ENCODE measurements at regions not wholly inside any gene's neighbourhood (a gene's known extent, or its start where the extent isn't known, plus 50 kb on each side); places are given as distances from the start of the nearest gene placed in this dataset.

DNA sequence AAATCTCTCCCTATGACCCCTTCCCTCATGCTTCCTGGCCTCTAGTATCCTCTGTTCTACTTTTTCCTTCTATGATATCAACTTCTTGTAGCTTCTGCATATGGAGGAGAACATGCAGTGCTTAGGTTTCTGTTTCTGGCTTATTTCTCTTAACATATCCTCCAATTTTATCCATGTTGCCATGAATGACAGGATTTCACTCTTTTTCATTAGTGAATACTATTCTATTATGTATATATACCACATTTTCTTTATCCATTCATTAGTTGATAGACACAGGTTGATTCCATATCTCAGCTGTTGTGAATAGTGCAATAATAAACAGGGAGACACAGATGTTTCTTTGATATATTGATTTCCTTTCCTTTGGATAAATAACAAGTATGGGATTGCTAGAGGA lies 123.3 kb upstream of the SESN3 start:
- Mint-ChIP-seq H3K9me3 (peaks cover 2% of the 10 kb centered on the region), H3K4me3 (no peak overlapping the region), H3K27ac (no peak overlapping the region), H3K36me3 (peaks cover 3% of the 10 kb centered on the region), H3K4me1 (ENCODE audit: low read depth in 2 of 2) (no peaks in the 10 kb centered on the region), H3K27me3 (peaks cover 9 to 21% of the 10 kb centered on the region in 2 donors)
- no peak for ATAC-seq
- no peak for DNase-seq (ENCODE audit: low spot score)

DNA sequence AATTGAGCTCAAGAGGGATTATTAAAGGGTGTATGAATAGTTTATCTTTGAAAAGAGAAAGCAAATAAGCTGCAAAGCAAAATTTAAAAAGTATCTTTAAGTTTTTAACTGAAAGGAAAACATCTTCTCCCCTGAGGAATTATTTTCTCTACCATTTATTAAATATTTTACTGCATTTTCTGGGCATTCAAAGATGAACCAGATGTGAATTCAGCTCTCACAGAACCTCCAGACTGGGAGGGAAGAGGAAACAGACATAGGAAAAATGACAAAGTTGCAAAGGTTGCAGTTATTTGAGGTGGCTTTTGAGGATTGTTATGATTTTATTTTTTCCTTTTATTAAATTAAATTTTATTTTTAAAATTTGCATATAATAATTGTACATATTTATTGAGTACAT lies 122.7 kb upstream of the SESN3 start:
- H3K36me3 Mint-ChIP-seq = peaks cover 9% of the 10 kb centered on the region
- no peak for ATAC-seq

DNA sequence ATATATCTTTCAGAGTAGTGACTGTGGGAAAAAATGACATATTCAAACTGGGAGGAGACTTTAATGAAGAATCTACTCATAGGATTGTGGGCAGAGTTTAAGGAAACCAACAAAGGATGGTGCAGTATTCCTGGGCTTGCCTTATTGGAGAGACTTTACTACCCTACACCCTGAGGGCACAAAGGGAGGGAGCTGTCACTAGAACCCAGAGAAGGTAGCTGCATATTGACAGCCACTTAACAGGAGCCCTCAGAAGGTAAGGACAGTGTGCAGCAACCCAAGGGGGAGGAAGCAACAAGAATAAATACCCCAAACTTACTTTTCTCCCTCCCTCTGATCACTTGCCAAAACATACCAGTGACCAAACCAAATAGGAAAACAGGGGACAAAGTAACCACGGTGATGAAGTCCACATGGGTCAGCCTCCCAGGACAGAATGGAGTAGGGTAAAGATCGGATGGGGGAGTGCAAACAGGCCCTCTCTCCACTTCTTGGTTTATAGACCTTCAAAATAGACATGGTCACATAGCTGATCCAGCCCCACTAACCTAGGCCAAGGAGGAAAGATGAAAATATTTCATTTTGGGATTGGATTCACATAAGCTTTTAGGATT lies 121.8 kb upstream of the SESN3 start:
- Mint-ChIP-seq H3K4me3 (no peak overlapping the region), H3K27me3 (peaks cover 15 to 26% of the 10 kb centered on the region in 2 donors), H3K27ac (no peak overlapping the region), H3K4me1 (ENCODE audit: low read depth in 2 of 2) (no peaks in the 10 kb centered on the region), H3K9me3 (peaks cover 7% of the 10 kb centered on the region), H3K36me3 (peaks cover 13% of the 10 kb centered on the region)
- no peak for ATAC-seq
- no peak for DNase-seq (ENCODE audit: low spot score)

More for the DNA sequence above, 122.7 kb upstream of the SESN3 start:
- no peak for DNase-seq (ENCODE audit: low spot score)
- Mint-ChIP-seq H3K4me1 (ENCODE audit: low read depth in 2 of 2) (no peaks in the 10 kb centered on the region), H3K27ac (no peak overlapping the region), H3K27me3 (peaks cover 12 to 27% of the 10 kb centered on the region in 2 donors), H3K9me3 (peaks cover 7% of the 10 kb centered on the region), H3K4me3 (no peak overlapping the region)

DNA sequence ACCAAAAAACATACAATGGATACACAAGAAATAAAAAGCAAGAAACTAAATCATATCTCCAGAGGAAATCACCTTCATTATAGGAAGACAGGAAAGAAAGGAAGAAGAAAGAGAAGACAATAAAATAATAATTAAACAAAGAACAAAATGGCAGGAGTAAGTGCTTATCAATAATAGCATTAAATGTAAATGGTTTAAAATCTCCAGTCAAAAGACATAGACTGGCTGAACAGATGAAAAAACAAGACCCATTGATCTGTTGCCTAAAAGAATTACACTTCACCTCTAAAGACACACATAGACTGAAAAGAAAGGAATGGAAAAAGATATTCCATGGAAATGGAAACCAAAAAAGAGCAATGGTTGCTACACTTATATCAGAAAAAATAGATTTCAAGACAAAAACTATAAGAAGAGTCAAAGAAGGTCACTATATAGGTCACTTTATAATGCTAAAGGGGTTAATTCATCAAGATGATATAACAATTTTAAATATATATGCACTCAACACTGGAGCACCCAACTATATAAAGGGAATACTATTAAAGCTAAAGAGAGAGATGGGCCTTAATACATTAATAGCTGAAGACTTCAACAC lies 118.4 kb upstream of the SESN3 start:
- Mint-ChIP-seq H3K27ac (no peak overlapping the region), H3K4me1 (ENCODE audit: low read depth in 2 of 2) (peaks cover 5% of the 10 kb centered on the region in 2 donors), H3K4me3 (no peak overlapping the region), H3K9me3 (peaks cover 7% of the 10 kb centered on the region), H3K27me3 (peaks cover 12 to 15% of the 10 kb centered on the region in 2 donors), H3K36me3 (peaks cover 13% of the 10 kb centered on the region)
- ATAC-seq (no peak), DNase-seq (ENCODE audit: low spot score) (no peak)

DNA sequence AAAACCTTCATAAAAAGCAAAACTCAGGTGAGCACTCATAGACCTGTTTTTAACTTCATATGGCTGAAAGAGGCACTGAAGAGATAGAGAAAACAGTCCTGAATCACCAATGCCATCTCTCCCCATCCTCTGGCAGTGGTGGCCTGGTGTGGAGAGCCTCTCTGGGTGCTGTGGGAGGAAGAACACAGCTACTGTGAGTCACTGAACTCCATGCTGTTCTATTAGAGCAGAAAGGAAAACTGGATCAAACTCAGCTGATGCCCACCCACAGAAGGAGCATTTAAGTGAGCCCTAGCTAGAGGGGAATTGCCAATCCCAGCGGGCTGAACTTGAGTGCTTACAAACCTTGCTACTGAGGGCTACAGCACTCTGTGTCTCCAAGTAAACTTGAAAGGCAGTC lies 115.3 kb upstream of the SESN3 start:
- H3K27ac Mint-ChIP-seq = no peak overlapping the region
- ATAC-seq = no peak
- DNase-seq (ENCODE audit: low spot score) = no peak
- no peak overlapping the region for H3K4me3 Mint-ChIP-seq
- peaks cover 7% of the 10 kb centered on the region for H3K9me3 Mint-ChIP-seq
- H3K4me1 Mint-ChIP-seq (ENCODE audit: low read depth in 2 of 2) = peaks cover 5% of the 10 kb centered on the region in 2 donors
- peaks cover 14 to 23% of the 10 kb centered on the region in 2 donors for H3K27me3 Mint-ChIP-seq
- H3K36me3 Mint-ChIP-seq = peaks cover 13% of the 10 kb centered on the region

DNA sequence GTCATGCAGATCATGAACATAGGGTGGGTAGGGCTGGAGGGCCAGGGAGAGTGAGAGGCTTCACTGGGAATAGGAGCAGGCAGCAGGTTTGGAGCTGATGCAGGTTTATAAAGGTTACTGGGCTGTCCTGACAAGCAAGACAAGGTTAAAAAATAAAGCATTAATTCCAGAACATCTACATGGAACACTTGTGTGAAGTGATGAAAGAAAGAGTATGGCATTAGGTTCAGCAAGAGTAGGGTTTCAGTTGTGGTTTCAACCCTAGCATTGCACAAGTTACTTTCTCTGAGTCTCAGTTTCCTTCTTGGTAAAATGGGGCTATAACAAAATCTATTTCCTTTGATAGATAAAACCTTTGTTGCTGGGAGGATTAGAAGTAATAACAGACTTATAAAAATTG lies 114.6 kb upstream of the SESN3 start:
- peaks cover 5% of the 10 kb centered on the region in 2 donors for H3K4me1 Mint-ChIP-seq (ENCODE audit: low read depth in 2 of 2)
- ATAC-seq (peak; percentile 24 to 67), DNase-seq (ENCODE audit: low spot score) (no peak)
- H3K27ac Mint-ChIP-seq = no peak overlapping the region
- peaks cover 7% of the 10 kb centered on the region for H3K9me3 Mint-ChIP-seq
- peaks cover 14 to 23% of the 10 kb centered on the region in 2 donors for H3K27me3 Mint-ChIP-seq
- H3K4me3 Mint-ChIP-seq = no peak overlapping the region
- H3K36me3 Mint-ChIP-seq = peaks cover 13% of the 10 kb centered on the region

DNA sequence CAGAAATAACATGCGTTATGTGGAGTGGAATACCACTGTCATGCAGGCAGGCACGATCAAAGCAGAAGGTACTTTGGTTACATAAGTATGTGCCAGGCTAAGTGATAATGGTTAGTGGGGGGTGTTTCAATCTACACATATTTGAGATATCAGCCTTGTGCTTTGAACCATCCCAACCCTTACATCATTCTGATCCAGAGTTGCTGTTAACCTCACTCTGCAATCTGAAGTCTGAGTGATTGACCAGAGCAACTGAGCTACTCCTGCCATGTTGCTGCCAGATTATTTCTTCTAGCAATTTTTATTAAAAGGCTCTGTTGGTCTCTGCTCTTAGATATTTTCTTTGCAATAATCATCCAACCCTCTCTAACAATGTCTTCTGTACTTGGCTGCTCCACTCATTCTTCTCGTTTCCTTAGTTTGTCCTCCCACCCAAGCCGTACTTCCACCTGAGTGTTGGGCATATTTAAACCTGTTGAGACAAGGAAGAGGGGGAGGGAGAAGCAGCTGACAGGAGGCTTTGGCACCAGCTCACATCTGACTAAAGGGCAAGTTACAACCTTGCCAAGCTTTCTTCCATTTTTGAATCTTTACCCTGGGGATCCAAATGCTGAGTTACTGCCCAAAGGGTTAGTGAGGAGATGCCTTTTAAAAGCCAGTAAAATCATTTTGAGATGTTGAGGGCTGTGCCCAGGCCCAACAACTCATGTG lies 114.1 kb upstream of the SESN3 start:
- Mint-ChIP-seq H3K4me1 (ENCODE audit: low read depth in 2 of 2) (peaks cover 5% of the 10 kb centered on the region in 2 donors), H3K9me3 (peaks cover 7% of the 10 kb centered on the region), H3K27ac (no peak overlapping the region), H3K4me3 (no peak overlapping the region), H3K27me3 (peaks cover 14 to 20% of the 10 kb centered on the region in 2 donors), H3K36me3 (peaks cover 13% of the 10 kb centered on the region)
- no peak for ATAC-seq
- DNase-seq (ENCODE audit: low spot score) = no peak

DNA sequence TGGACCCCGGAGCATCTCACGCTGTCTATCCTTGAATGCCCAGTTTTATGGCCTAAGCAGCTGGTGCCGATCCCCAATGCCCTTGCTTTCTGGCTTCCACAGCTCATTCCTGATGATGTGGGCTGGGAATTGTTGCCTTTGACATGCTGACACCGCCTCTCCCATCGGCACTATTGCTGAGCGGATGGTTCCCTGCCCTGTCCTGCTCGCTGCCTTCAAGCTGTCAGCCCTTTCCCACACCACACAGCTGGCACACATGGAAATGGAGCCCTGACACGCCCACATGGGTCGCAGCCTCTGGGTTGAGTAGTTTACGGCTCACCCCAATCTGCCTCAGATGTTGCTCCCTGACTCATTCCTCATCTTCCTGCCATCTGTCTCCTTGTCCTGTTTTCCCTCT lies 110.2 kb upstream of the SESN3 start:
- ATAC-seq (no peak), DNase-seq (ENCODE audit: low spot score) (no peak)
- Mint-ChIP-seq H3K27me3 (peaks cover 5 to 7% of the 10 kb centered on the region in 2 donors), H3K36me3 (no peaks in the 10 kb centered on the region), H3K4me1 (ENCODE audit: low read depth in 2 of 2) (peaks cover 5% of the 10 kb centered on the region in 2 donors), H3K9me3 (no peaks in the 10 kb centered on the region), H3K4me3 (no peak overlapping the region), H3K27ac (no peak overlapping the region)

DNA sequence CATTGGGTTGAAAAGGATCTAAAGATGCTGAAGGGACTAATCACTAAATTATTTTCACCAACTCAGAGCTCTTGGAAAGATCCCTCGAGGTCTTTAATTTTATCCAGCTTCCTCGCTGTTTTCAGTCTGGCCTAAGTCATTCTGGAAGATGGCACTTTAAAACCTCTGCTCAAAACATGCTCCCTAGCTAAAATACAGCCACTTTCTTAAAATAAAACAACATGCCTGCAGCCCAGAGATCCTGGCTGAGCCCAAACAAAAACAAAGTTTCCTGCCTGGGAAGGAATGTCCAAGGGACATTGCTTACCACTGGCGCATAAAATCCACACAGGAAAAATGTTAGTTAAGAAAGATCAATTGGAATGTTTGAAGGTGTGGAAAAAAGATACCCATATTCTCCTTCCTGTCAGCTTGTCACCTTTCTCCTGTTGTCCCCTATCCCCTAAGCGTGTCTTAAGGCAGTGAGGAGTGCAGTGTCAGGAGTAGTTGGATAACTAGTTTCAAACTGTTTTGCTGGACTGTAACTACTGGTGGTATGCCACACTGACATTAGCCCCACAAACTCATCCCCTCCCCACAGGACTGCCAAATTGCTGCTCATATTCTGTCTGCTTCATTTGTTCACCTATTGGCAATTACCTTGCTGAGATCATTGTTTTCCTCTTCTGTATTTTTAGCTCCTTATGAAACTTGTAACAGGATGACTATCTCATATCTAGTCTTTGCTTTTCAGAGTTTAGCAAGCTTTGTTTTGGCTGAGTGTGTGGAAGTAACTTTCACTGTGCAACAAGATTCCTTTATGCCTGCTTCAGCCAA lies 108.3 kb upstream of the SESN3 start:
- no peaks in the 10 kb centered on the region for H3K4me1 Mint-ChIP-seq (ENCODE audit: low read depth in 2 of 2)
- DNase-seq (ENCODE audit: low spot score) (no peak), ATAC-seq (no peak)
- H3K4me3 Mint-ChIP-seq = no peak overlapping the region
- H3K36me3 Mint-ChIP-seq = no peaks in the 10 kb centered on the region
- peaks cover 2 to 7% of the 10 kb centered on the region in 2 donors for H3K27me3 Mint-ChIP-seq
- H3K9me3 Mint-ChIP-seq = no peaks in the 10 kb centered on the region
- H3K27ac Mint-ChIP-seq = no peak overlapping the region

DNA sequence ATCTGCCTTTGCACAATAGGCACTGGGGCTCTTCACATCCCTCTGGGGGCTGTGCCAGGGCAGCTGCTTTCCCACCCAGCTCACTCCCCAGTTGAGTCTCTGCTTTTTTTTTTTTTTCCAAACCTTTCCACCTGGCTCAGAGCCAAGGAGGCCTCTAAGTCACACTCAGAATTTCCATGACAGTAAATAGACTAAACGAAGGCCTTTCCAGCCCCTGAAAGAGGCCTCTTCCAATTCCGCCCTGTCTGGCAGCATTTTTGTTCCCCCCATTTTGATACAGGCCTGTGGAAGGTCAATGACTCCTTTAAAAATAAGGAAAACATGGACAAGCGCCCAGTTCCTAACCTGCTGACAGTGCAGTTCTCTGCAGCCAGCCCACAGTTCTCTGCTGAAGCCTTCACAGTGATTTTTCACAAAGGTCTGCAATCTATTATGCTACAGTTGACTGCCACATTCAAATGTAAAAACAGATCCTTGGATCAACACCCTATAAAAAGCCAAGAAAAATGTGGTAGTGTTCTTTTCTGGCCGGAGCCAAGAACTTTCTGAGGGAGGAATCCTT lies 107.5 kb upstream of the SESN3 start:
- H3K9me3 Mint-ChIP-seq = no peaks in the 10 kb centered on the region
- H3K4me1 Mint-ChIP-seq (ENCODE audit: low read depth in 2 of 2) = no peaks in the 10 kb centered on the region
- H3K4me3 Mint-ChIP-seq = no peak overlapping the region
- no peaks in the 10 kb centered on the region for H3K36me3 Mint-ChIP-seq
- peaks cover 0 to 7% of the 10 kb centered on the region in 2 donors for H3K27me3 Mint-ChIP-seq
- DNase-seq (ENCODE audit: low spot score) (no peak), ATAC-seq (no peak)
- H3K27ac Mint-ChIP-seq = no peak overlapping the region

DNA sequence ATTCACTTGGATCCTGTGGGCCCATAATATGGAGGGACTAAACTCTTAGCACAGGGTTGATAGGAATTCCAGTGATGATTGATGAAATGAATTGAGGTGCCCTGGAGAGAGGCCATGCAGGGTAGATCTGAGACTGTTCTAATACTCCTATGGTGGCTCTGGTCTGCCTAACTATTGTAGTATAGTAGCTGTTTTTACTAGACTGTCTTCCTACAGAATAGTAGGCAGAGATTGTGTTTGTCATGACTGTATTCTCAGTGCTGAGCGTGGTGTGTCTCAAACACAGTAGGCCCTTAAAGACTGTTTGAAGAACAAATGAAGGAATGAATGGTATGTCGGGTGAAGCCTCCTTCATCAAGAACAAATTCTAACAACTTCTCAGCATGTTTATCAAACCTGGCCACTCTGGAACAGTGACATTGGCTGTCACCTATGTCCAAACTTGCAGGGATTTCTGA lies 107.0 kb upstream of the SESN3 start:
- Mint-ChIP-seq H3K9me3 (no peaks in the 10 kb centered on the region), H3K27ac (no peak overlapping the region), H3K27me3 (peaks cover 0 to 7% of the 10 kb centered on the region in 2 donors), H3K4me3 (no peak overlapping the region), H3K4me1 (ENCODE audit: low read depth in 2 of 2) (no peaks in the 10 kb centered on the region), H3K36me3 (no peaks in the 10 kb centered on the region)
- ATAC-seq (no peak), DNase-seq (ENCODE audit: low spot score) (no peak)

DNA sequence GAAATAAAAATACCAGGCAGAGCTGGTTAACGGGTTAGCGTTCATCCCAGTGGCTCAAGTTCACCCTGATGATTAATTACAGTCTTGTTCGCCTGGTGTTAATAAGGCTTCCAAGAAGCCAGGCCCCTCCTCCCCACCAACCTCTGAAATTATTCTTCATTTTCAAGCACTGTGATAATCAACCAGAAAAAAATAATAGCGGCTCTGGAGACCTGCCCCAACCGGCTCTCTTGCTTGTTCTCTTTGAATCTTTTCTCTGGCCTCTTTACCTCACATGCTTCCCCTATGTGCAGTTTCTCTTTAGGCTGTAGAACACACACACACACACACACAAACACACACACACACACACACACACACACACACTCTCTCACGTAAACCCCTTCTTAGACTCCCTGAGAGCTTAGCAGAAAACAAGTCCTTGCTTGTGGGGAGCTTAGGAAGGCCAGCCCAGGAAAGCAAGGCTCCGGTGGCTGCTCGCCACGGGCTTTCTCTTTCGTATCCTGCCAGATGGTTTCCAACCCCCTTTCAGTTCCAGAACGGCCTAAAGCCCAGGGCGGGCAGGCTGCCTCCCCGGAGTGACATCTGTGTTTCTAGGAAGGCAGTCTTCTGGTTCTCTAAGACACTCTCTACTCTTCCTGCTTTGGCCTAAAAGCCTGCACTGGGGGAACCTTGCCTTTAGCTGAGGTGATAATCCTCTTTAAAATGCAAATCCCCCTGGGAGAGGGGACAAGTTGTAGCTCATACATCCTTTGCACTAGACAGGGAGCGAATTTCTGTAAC lies 106.4 kb upstream of the SESN3 start:
- no peak overlapping the region for H3K4me3 Mint-ChIP-seq
- H3K9me3 Mint-ChIP-seq = no peaks in the 10 kb centered on the region
- no peaks in the 10 kb centered on the region for H3K4me1 Mint-ChIP-seq (ENCODE audit: low read depth in 2 of 2)
- DNase-seq (ENCODE audit: low spot score) = no peak
- ATAC-seq = peak; percentile 53 to 59
- peaks cover 0 to 7% of the 10 kb centered on the region in 2 donors for H3K27me3 Mint-ChIP-seq
- H3K27ac Mint-ChIP-seq = no peak overlapping the region
- H3K36me3 Mint-ChIP-seq = no peaks in the 10 kb centered on the region

DNA sequence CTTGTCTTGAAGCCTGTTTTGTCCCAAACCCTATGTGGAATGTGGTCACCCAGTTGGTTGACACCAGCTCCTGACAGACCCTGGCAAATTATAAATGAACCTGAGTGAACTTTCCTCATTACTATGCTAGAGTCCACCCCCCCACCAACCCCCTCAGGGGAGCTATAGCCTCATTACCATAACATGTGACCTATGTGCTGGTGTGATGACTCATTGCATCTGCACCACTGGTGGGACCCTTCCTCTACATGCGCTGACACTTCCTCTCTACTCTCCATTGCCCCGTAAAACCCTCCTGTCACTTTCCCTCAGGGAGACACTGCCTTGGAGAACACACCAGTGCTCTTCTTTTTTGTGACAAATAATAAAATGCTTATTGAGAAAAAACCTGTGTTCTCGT lies 105.0 kb upstream of the SESN3 start:
- Mint-ChIP-seq H3K9me3 (no peaks in the 10 kb centered on the region), H3K4me1 (ENCODE audit: low read depth in 2 of 2) (no peaks in the 10 kb centered on the region), H3K36me3 (no peaks in the 10 kb centered on the region), H3K27me3 (no peaks in the 10 kb centered on the region), H3K27ac (no peak overlapping the region), H3K4me3 (no peak overlapping the region)
- no peak for ATAC-seq
- no peak for DNase-seq (ENCODE audit: low spot score)

Data from natural killer cell treated with Interleukin-12 subunit alpha and Interleukin-12 subunit beta and Interleukin-15 and Interleukin-18, amount 100 ng/mL, for 72 hours (primary cell).